GM21576 (cell line): ENCODE measurements at regions not wholly inside any gene's neighbourhood (a gene's known extent, or its start where the extent isn't known, plus 50 kb on each side); places are given as distances from the start of the nearest gene placed in this dataset.

Experiments used
- ATAC-seq: cut with Tn5 transposase; IDR thresholded peaks from one replicate; pipeline ENCODE4 v1.9.1; 2021; ENCODE audit warnings: mild to moderate bottlenecking, moderate library complexity; ENCODE audit not compliant: unreplicated experiment

- no peak for ATAC-seq
Measured at GRCh38 chr11:13062115-13062514, 53.0 kb downstream of the RASSF10 start.

DNA sequence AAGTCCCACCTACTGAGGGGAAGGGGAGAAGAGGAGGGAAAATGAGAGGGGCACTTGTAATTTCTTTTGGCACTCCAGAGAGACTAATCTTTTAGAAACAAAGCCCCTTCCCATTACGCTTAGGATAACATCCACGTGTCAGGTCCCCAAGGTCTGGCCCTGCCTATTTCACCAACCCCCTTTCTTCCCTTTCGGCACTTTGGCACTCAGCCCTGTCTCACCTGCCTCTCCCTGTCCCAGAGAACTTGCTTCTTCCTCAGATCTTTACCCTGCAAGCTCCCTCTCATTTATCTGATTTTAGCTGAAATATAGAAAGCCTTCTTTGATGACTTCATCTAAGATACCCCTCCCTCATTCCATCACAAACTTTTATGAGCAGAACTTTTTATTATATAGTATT, 55.5 kb downstream of the RASSF10 start:
- ATAC-seq, result no peak

DNA sequence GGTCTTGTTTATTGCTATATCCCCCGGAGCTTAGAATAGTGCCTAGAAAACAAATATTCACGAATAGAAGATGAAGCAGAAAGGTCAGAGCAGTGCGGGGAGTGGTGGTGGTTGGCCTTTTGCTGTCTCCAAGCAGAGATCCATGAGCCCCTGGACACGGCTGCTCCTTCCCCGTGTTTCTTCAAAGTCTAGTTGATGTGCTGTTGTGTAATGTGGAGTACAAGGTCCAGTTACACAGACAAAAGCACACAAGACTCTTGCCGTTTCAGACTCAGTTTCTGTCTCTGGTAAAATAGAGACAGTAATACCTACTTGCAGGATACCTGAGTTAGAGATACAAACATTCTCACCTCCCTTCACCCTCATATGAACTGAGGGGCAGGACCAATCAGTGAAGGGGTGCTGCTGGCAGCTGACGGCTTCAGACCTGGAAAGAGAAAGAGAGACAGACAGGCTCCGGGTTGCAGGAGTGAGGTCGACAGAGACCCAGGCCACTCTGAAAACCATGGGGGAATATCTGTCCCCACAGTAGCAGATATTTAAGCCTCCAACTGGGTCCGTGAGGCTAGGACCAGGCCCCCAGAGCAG, 56.2 kb downstream of the RASSF10 start:
- ATAC-seq, result no peak

- ATAC-seq, result no peak
Measured at GRCh38 chr11:13068211-13068610, 59.1 kb downstream of the RASSF10 start.

DNA sequence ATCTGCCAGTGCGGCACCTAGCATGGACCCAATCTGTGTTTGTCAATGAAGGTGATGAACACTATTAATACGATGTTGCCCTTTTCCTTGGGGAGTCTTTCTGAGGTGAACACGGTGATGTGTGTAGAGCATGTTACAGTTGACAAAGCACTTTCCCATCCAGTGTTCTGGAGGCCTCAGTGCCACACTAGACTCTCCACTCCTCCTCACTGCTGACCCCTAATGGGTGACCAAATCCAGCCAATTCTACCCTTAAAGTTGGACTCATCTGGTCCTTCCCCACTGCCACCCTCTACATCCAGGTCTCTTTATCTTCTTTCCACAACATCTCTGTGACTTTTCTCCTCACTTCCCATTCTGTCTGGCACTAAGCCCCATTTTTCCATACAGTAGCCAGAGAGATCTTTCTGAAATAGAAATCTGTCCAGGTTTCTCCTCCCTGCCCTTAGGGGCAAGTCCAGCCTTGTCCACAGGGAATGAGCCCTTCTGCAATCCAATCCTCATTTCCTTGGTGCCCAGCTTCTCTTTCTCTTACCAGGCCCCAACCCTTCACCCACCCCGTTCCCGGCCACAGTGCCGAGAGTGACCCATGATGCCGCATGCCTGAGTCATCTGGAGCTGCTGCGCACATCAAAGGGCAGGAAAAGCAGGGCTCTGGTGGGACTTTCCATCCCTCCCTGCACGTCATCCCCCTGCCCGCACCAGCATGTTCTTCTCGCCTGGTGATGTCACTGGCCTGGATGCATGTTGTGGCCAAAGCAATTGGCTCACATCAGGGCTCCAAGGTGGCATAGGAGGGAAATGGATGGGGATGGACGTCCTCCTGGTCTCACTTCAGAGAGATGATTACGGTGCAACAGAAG, 64.2 kb downstream of the RASSF10 start:
- no peak for ATAC-seq

- no peak for ATAC-seq
Measured at GRCh38 chr11:13074714-13075464, 65.8 kb downstream of the RASSF10 start.

- ATAC-seq, result no peak
Measured at GRCh38 chr11:13076961-13077360, 67.8 kb downstream of the RASSF10 start.

- no peak for ATAC-seq
Measured at GRCh38 chr11:13080861-13081260, 71.7 kb downstream of the RASSF10 start.

GRCh38 chr11:13082588-13082987, 73.5 kb downstream of the RASSF10 start:
- no peak for ATAC-seq

- no peak for ATAC-seq
Measured at GRCh38 chr11:13090228-13090708, 81.2 kb downstream of the RASSF10 start.

DNA sequence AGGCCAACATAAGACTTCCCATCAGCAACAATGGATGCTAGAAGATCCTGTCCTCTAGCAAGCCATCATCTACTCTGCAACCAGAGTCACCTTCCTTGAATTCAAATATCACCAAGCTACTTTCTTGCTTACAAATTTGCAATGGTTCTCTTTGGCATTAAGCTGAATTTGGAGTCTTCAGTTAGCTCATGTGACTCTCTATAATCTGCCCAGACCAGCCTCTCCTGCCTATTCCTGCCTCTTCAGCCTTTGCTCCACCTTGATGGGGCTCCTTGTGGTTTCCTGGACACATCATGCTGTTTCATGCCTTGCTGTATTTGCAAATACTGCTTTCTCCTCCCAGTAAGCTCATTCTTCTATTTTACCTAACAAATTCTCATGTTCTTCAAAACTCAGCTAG, 82.3 kb downstream of the RASSF10 start:
- ATAC-seq, result no peak

- ATAC-seq, result no peak
Measured at GRCh38 chr11:13091804-13092203, 82.7 kb downstream of the RASSF10 start.

DNA sequence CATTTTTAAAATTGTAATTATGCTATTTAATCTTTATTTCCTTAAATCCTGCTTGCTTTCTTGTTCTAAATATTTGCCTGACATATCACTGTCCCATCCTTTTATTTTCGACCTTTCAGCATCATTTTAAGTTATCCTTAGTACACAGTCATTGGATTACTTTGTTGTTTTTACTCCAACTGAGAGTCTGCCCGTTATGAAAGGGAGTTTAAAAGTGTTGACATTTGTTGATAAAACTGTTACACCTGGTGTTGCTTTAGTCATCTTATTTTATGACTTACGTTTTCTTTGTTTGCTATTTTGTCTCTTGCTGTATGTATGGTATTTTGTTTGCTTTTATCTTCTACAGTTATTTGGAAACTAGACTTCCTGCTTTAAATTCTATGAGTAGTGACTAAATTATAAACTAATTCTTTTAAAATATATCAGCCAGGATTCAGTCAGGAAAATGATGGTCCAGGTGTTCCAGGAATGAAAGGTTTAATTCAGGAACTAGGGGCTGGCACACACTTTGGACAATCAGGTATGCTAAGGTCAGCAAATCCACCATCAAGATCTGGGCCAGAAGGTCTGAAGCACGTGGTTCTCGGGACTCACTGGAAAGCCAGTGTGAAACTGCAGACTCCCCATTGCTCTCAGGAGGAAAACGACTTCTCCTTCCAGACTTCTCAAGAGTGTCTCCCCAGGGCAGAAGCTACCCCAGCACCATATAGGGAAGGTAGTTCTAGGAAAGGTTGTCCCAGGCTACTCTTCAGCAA, 86.0 kb downstream of the RASSF10 start:
- ATAC-seq, result no peak

GRCh38 chr11:13098063-13098462, 88.9 kb downstream of the RASSF10 start:
- ATAC-seq, result no peak

GRCh38 chr11:13098616-13099289, 89.6 kb downstream of the RASSF10 start:
- no peak for ATAC-seq

- no peak for ATAC-seq
Measured at GRCh38 chr11:13101644-13102512, 92.8 kb downstream of the RASSF10 start.

DNA sequence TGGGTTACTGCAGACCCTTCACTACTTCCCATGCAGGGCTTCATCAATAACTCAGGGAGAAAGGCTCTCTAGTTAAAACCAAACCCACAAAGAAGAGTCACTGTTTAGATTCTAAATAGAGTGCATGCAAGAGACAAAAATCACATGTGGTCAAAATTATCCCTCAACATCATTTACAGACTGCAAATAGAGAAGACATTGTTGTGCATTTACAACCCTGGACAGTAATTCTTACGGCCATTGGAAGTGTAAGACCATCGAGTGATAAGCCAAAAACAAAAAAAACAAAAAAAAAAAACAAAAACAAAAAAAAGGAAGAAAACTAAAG, 93.4 kb downstream of the RASSF10 start:
- ATAC-seq, result no peak

DNA sequence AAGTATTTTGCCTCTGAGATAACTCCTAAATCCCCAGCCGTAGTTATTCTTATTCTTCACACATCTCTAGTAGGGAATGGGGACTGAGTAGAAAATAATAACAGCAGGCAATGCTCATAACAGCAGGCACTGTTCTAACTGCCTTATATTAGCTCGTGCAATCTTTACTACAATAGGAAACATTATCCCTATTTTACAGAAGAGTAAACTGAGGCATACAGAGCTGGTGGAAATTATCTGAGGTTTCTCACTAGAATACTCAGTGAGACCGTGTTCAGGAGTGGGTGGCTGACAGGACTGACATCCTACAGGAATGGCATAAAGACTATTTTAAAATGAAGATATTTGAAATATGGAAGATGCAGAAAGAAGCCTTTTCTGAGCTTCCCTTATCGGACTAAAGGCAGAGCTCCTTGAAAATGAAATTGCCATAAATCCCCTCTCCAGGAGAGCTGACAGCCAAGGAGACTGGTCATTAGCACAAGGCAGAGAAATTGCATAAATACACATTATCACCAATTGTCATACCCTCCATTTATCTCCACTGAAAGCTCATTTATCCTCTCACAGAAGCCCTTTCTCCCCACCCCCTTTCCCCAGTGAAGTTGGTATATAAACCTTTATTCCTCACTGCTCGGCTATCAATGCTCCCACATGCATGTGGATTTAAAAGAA, 93.9 kb downstream of the RASSF10 start:
- no peak for ATAC-seq

GRCh38 chr11:13103962-13104554, 94.9 kb downstream of the RASSF10 start:
- ATAC-seq, result no peak
